ENCODE measurements at regions not wholly inside any gene's neighbourhood (a gene's known extent, or its start where the extent isn't known, plus 50 kb on each side); places are given as distances from the start of the nearest gene placed in this dataset.

DNA sequence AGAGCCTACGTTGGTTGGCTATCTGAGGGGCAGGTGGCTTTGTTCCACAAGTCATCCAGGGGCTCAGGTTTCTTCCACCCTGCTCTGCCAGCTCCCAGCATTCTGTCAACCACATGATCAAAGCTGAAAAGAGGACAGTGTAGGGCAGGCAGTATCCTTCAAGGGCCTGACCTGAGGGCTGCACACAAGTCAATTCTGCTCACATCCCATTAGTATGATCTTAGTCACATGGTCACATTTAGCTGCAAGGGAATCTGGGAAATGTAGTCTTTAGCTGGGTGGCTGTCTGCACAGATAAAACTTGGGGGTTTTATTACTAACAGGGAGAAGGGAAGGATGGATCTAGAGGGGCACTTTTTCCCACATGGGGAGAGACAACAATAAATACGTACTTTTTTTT is 97.3 kb downstream of the SALL1 start:
- TF ChIP-seq, protein P1, sequence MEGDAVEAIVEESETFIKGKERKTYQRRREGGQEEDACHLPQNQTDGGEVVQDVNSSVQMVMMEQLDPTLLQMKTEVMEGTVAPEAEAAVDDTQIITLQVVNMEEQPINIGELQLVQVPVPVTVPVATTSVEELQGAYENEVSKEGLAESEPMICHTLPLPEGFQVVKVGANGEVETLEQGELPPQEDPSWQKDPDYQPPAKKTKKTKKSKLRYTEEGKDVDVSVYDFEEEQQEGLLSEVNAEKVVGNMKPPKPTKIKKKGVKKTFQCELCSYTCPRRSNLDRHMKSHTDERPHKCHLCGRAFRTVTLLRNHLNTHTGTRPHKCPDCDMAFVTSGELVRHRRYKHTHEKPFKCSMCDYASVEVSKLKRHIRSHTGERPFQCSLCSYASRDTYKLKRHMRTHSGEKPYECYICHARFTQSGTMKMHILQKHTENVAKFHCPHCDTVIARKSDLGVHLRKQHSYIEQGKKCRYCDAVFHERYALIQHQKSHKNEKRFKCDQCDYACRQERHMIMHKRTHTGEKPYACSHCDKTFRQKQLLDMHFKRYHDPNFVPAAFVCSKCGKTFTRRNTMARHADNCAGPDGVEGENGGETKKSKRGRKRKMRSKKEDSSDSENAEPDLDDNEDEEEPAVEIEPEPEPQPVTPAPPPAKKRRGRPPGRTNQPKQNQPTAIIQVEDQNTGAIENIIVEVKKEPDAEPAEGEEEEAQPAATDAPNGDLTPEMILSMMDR (IDR thresholded peaks at IDR 0.05): no peak
- H3K27me3 ChIP-seq: no peaks in the 10 kb centered on the region
- intact Hi-C loops (cut with DNase I): no loop called here
- H3K4me3 ChIP-seq: no peak overlapping the region
- peaks cover 2% of the 10 kb centered on the region for H3K4me1 ChIP-seq
- no peaks in the 10 kb centered on the region for H3K9me3 ChIP-seq
- DNase-seq (no peak), ATAC-seq (no peak)
- H3K27ac ChIP-seq: no peak overlapping the region
- H3K36me3 ChIP-seq: no peaks in the 10 kb centered on the region

DNA sequence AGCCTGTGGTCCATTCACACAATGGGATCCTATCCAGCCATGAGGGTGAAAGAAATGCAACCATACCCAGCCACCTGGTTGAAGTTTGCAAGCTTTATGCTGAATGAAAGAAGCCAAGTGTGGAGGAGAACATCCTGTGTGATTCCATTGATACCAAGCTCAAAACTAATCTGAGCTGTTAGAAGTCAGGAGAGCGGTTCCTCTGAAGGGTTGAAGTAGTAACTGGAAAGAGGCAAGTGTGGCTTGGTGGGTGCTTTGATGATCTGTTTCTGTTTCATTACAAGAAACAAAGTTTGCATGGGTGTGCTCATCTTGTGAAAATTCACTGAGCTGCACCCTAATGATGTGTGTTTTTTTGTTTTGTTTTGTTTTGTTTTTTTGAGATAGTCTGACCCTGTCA is 99.4 kb downstream of the SALL1 start:
- intact Hi-C loops (cut with DNase I): no loop called here

DNA sequence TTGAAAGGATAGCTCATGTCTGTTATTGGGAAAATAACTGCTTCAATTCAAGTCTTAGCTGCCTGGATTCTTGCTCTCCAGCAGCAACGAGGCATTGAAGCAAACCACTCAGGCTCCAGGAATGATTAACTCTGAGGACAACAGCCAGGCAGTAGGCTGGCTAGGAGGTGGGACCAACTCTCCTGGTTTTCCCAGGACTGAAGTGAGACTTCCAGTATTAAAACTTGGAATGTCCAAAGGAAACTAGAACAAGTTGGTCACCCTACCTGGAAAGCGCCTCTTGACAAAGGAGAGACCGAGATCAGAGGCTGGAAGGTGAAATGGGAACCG is 100.7 kb downstream of the SALL1 start:
- peaks cover 2% of the 10 kb centered on the region for H3K4me1 ChIP-seq

More for the DNA sequence above, 99.4 kb downstream of the SALL1 start:
- ATAC-seq (no peak), DNase-seq (no peak)
- Histone ChIP-seq H3K36me3 (no peaks in the 10 kb centered on the region), H3K27me3 (no peaks in the 10 kb centered on the region), H3K9me3 (no peaks in the 10 kb centered on the region), H3K4me3 (no peak overlapping the region), H3K4me1 (peaks cover 2% of the 10 kb centered on the region), H3K27ac (no peak overlapping the region)
- TF ChIP-seq, protein P1 (IDR thresholded peaks at IDR 0.05): no peak

DNA sequence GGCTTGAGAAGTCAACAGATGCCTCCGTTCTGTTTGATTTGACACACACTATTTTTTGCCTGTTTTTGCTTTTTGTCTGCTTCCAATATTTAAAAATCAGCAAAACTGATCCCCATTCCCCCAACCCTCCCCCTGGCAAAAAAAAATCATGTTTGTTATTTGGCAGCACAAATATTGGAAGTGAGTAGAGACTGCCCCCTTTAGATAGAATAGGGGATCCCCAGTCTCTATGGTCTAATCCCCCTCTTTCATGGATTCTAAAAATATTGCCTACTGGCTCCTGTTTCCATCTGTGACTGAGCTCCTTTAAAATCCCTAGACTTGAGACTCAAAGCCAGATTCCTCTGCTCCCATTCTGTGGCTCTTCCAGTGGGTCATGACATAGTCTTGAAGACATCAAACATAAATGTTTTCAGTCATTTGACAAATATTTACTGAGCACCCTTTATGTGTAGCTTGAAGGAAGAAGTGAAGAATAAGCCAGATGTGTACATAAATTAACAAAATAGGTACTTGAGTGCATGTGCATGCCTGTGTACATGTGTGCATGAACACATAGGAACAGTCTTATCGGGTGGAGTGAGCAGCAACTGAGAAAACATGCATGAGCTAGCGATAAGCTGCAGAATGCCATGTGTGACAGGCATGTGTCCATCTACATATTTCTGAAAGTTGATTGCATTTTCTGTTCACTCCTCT is 101.2 kb downstream of the SALL1 start:
- H3K27me3 ChIP-seq: no peaks in the 10 kb centered on the region
- no peaks in the 10 kb centered on the region for H3K36me3 ChIP-seq
- no peak for DNase-seq
- no peaks in the 10 kb centered on the region for H3K9me3 ChIP-seq
- TF ChIP-seq, protein P1 (IDR thresholded peaks at IDR 0.05): no peak
- intact Hi-C loops (cut with DNase I): no loop called here
- no peak overlapping the region for H3K4me3 ChIP-seq
- H3K4me1 ChIP-seq: peaks cover 2% of the 10 kb centered on the region
- ATAC-seq: no peak
- H3K27ac ChIP-seq: no peak overlapping the region

More for the DNA sequence above, 100.7 kb downstream of the SALL1 start:
- TF ChIP-seq, protein P1 (IDR thresholded peaks at IDR 0.05): no peak
- DNase-seq: no peak
- Histone ChIP-seq H3K4me3 (no peak overlapping the region), H3K36me3 (no peaks in the 10 kb centered on the region), H3K27ac (no peak overlapping the region), H3K9me3 (no peaks in the 10 kb centered on the region), H3K27me3 (no peaks in the 10 kb centered on the region)
- intact Hi-C loops (cut with DNase I): no loop called here
- peak; percentile 45 for ATAC-seq

DNA sequence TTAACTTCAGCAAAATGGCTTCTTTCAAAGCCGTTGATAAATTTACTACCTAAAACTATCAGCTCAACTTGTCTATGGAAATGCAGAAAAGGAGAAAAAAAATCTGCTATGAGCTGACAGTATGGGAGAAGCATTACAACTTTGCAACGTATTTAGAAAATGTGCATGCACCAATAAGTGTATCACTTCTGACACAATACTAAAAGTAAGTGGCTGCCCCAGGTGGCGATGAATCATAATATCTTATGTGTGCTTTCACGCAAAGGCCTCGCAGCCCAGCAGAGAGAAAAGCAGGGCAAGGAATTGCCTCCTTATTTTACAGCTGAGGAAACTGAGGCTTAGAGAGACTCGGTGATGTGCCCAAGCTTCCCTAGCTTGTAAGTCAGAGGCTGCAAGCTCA is 101.8 kb downstream of the SALL1 start:
- Histone ChIP-seq H3K27ac (no peak overlapping the region), H3K4me3 (no peak overlapping the region), H3K4me1 (peaks cover 2% of the 10 kb centered on the region), H3K36me3 (no peaks in the 10 kb centered on the region), H3K9me3 (no peaks in the 10 kb centered on the region), H3K27me3 (no peaks in the 10 kb centered on the region)
- TF ChIP-seq, protein P1 (IDR thresholded peaks at IDR 0.05): no peak
- ATAC-seq (no peak), DNase-seq (no peak)
- intact Hi-C loops (cut with DNase I): no loop called here

DNA sequence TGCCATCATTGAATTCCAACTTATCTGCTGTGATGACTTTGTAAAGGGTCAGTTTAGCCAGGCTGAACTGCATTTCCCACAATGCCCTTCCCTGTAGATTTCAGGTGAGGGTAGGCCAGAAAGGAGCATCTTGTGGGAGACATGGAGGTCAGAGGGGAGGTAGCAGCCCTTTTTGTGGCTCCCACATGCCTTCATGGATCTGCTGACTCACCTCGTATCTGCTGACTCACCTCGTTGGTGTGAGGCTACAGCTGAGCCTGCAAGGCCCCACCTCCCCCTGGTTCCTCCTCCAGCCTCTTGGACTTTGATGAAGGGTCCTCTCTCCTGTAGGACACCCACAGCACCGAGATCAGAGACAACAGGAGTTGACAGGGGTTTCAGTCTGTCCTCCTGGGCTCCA is 102.5 kb downstream of the SALL1 start:
- intact Hi-C loops (cut with DNase I): no loop called here
- no peak for ATAC-seq
- Histone ChIP-seq H3K9me3 (no peaks in the 10 kb centered on the region), H3K4me3 (no peak overlapping the region), H3K27ac (no peak overlapping the region), H3K27me3 (no peaks in the 10 kb centered on the region), H3K4me1 (peaks cover 2% of the 10 kb centered on the region), H3K36me3 (no peaks in the 10 kb centered on the region)
- TF ChIP-seq, protein P1 (IDR thresholded peaks at IDR 0.05): no peak
- DNase-seq: no peak
